Fibroblast of skin of left quadriceps (primary cell): ENCODE measurements at regions not wholly inside any gene's neighbourhood (a gene's known extent, or its start where the extent isn't known, plus 50 kb on each side); places are given as distances from the start of the nearest gene placed in this dataset.
A peak's percentile ranks its signal among the peaks of the same experiment; 100 is the strongest.

ENCODE experiments used
- DNase-seq, 2 experiments: peaks; one replicate each; pipeline ENCODE4 v3.0.0-alpha.2; 2013; ENCODE audit warnings: low read depth in 2 of 2

DNA sequence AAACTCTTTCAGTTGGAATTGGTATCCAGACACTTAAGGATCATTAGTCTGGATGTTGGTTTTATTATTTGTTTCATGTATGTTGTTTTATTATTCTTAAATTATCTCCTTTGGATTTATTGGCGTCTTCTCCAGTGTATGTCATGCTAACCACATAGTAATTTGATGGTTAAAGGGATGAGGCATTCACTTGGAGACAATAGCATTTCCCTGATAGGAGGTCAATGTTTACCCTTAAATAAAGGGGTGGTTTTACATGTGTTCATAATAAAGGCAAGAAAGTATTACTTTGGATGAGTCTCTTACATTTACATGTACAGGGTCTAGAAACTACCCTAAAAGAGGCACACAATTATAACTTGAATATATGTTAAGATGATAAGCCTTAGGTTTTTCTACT, 51.2 kb upstream of the RNF144B start:
- DNase-seq, result no peak

DNA sequence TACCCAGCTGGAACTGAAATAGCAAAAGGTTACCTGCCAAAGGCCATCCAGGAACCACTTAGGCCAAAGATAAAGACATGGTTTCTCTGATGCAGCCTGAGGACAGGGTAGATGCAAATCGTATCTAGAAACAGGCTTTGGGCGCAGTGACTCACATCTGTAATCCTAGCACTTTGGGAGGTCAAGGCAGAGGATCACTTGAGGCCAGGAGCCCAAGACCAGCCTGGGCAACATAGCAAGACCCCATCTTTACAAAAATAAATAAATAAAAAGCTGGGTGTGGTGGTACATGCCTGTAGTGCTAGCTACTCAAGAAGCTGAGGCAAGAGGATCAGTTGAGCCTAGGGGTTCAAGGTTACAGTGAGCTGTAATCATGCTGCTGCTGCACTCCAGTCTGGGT, 52.9 kb upstream of the RNF144B start:
- DNase-seq, result no peak

DNA sequence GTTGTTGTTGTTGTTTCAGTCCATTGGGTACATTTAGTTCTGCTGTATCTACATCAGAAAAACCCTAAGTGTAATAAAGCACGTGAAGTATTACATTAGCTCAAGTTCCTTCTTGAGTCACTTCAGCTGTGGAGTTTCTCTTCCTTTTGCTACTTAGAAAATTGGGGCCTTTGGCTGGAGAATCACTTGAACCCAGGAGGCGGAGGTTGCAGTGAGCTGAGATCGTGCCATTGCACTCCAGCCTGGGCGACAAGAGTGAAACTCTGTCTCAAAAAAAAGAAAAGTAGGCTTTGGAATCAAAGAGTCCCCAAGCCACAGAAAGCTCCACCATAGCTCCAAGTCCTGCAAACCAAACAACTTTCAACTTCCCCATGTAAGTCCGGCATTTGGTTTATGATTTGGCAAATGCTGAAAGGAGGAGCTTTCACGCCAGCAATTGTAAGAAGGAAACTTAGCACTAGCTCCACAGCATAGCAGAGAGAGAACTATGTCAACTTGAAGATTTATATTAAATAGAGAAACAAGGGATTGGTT, 56.5 kb upstream of the RNF144B start:
- no peak for DNase-seq

DNA sequence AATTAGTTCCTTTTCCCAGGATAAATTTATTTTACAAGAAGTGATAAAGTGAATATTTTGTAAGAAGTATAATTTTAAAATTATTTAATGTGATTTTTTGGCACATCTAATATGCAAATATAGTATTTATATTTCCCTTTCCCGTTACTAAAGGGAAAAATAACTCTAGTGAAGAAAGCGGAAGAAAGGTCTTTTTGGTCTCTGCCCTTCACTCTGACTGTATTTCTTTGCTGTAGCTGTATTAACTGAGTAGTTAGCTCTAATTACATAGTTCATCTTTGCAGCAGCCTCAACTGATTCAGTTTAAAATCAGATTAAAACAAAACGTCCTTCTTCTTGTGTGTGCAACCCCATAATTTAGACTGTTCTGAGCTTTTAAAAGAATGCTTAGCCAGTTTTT, 57.4 kb upstream of the RNF144B start:
- DNase-seq, result no peak

DNA sequence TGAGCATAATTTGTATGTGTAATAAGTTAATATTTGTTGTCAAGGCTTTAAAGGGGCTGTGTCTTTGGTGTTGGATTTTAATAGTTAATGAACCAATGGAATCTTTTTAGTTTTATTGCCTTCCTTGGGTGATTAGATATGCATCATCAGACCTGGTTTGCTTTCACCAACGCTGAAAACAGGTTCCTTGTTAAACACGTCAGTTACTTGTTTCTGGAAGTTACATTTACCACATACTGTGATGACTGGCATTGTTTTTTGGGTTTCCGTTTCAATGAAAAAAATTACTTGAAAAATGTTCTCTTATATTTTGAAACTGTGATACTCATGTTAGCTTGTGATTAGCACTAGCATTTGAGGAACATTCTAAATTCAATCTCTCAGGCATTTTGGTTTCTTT, 58.6 kb upstream of the RNF144B start:
- DNase-seq, result no peak

DNA sequence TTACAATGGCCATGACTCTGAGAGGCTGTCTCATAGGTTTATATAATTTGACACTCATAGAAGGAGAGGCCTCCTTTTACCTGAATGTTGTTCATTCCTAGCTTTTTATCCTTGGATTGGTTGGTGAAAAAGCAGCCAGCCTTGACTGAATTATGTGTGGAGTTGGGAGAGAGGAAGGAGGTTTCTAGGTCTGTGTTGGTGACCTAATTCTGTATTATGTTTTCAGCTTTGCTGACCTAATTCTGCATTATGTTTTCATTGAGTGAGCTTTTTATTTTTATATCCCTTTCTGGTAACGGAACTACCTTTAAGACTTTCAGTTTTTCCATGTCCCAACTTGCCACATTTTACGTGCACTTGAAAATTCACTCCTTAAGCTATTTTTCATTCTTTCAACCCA, 59.1 kb upstream of the RNF144B start:
- DNase-seq, result no peak

DNA sequence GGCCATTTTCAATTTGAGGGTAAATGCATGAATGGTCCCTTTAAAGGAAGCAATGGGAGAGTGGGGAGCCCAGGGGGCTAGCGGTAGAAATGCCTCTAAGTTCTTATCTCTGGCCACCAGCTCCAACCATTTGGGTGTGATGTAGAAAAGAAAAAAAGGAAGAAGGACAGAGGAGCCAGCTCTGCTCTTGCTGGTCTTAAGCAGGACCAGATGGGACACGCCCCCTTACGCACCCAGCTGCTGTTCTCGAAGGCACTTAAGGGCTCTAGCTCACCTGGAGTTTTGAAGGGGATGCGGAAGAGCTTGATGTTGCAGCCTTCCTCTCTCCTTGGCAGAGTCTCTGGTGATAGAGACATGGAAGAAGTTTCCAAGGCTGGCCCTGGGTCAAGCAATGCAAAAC, 59.5 kb upstream of the RNF144B start:
- DNase-seq, result peak; percentile 39 to 42

DNA sequence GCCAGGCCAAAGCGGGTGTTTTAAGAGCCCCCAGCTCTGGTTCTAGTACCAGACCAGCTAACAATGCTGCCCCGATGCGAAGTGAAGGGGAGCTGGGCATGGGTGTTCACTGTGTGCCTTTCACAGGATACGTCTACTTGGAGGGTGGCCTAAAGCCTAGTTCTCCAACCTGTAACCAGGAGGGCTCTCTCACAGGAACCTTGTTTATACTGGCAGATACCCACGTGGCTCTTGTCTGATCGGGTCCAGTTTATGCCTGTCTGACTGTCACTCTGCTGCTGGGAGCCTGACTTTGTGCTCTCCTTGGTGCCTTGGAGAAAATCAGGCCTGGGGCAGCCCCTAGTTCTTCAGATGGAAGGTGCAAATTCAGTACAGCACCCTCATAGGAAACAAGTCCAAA, 60.2 kb upstream of the RNF144B start:
- no peak for DNase-seq

DNA sequence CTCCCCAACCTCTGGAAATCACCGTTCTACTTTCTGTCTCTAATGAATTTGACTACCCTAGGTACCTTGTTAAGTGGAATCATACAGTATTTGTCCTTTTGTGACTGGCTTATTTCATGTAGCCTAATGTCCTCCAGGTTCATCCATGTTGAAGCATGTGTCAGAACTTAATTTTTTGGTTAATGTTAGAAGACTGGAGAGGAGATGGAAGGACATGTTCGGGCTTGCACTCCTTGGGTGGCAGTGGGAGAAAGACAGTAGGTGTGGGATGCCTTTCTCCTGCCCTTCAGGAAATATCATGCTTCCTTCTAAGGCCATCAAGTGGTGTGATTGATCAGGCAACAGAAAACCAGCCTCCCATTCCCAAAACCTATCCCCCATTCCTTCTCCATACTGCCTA, 61.1 kb upstream of the RNF144B start:
- no peak for DNase-seq

DNA sequence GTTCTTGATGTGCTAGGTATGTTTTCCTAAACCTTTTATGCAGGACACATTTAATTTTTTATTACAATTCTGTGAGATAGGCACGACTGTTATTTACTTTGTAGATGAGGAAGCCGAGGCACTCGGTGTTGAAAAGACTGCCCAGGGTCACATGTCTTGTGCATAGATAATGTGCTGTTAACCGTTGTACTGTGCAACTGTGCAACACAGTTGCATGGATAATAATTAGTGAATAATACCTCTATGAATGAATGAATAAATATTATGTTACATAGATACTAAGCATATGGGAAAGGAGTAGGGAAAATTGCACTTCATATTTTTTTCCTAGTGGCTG, 60.3 kb upstream of the DEK start:
- DNase-seq, result no peak

DNA sequence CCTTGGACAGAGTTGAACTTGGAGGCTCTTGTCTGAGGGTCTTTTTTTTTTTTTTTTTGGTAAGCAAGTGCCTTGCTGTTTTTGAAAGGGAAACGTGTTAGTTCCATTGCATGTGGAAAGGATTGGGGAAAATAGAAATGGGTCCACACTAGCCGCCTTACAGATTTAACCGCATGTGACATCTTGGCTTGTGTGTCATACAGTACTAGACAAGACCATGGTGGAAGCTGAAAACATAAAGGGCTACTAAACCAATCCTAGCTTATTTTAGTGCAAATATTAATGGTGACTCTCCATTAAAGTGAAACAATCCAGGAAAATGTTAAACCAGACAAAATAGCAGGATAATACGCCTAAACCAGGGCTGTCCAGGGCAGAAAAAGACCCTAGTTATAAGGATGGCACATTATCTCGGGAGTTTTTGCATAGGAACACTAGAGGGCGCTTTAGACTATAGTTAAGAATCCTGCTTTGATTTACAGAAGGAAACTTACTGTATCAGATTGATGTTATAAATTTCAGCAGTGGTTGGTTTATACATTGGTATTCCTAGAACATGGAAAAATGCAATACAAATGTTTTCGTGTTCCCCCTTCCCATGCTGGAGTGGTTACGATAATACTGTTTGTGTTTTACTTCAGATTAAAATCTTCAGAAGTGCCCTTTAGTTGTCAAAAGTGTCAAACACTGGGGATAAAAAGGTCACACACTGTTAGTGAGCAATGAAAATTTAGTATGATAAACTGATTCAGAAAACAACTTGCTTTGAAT, 59.8 kb upstream of the DEK start:
- DNase-seq, result no peak

DNA sequence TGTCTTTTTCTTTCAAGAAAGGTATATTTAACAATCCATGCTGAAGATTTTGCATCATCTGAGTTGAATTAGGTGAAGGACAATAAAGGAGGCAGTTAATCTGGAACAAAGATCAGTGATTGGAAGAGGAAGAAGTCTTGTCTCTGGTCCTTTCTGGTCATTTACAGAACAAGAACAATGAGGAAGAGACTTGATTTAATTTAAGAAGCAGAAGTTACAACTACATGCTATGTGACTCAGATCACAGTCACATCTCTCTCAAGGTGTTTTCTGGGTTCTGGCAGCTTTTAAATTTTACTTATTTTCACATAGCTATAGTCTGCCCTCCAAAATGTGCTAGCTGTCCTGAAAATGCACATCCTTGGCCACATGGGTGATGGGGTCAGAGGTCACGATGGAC, 53.5 kb upstream of the DEK start:
- no peak for DNase-seq

DNA sequence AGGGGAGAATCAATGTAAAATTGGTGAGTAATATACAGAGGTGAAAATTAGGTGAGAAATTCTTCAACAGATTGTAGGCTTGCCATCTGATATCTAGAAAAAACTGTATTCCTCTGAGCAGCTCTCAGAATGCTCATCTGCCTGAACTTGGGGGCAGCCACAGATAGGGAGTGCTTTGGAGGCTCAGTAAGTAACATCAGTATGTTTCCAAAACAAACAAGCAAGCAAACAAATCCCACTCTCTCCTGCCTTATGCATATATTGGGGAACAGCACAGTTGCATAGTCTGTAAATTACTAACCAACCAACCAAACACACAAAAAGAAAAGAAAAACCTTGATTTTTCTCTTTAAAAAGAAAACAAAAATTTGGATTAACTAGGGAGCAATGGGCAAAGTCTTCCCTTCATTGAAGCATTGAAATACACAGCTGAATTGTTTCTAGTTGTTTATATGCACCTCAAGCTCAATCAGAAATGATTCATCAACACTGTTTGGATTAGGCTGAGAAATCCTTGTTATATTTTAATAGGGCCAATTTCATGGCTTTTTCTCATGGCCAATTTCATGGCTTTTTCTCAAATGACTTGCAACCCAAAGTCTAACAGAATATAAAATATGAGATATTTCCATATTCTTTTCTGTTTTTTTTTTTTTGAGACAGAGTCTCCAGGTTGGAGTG, 50.1 kb upstream of the DEK start:
- DNase-seq, result no peak
